ENCODE measurements at regions not wholly inside any gene's neighbourhood (a gene's known extent, or its start where the extent isn't known, plus 50 kb on each side); places are given as distances from the start of the nearest gene placed in this dataset.

DNA sequence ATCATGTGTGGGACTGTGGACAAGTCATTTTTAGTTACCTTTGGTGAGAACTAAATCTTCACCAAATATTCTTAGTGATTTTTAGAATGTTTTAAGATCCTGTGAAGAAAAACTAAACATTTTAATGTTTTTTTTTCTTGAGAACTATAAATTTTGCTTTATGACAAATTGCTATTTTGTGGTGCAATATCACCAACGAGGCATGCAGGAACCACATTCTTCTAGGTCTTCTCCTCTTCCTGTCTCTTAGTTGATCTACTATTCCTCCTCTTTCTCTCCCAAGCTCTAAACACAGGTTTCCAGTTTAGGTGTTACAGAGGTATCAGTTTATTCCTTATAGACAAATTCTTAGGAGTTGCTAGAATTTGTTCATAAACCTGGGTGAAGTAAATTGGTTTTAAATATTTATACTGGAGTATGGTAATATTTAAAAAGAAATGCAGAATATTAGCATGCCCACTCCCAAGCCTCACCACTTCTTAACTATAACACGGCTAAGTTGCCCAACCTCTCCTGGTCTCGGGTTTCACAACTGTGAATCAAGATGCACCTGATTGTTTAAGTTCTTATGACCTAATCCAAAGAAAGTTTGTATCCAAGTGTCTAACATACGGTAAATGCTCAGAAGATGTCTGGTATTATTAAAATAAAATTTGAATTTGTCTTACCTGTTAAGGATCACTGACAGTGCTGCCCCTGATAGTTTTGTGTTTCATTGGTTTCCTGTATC, 56.5 kb upstream of the CLNK start:
- DNase-seq, result no peak

GRCh38 chr4:10740251-10740650, 55.7 kb upstream of the CLNK start:
- no peak for DNase-seq

- no peak for DNase-seq
Observed at GRCh38 chr4:10738826-10739489, 54.4 kb upstream of the CLNK start.

GRCh38 chr4:10737337-10737736, 52.8 kb upstream of the CLNK start:
- no peak for DNase-seq

DNA sequence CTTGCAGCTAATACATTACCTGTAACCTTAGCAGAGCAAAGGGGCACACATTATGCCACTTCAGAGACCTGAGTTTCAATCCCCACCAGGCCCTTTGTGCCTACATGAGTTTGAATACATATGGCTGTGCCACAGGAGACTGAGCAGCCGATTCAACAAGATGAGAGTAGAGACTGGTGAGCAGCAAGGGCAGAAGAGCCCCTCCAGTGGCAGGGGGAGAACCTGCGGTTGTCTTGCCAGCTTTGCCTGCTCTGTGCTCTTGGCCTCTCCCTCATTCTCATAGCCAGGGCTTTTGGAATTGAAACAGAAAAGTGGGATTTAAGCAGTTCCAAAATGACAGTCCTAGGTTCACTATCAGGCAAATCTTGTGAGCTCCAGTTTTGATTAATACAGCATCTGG, 52.3 kb upstream of the CLNK start:
- no peak for DNase-seq

DNA sequence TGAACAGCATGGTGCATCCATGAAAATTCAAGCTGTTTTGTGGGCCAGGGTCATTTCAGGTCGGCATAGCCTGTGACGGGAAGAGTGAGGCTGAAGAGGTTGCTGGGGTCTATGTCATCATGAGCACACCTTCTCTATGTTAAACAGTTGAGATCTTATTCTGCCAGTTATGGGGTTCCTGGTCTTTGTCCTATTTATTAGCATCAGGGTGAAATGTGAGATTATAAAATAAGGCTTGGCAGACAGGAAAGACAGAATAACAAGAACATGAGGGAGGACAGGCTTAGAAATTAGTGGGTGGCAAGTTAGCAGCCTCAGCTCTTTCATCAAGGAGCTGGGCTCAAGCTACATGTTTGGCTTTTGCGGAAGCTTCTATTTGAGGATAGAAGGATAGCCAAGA, 51.7 kb upstream of the CLNK start:
- no peak for DNase-seq

DNA sequence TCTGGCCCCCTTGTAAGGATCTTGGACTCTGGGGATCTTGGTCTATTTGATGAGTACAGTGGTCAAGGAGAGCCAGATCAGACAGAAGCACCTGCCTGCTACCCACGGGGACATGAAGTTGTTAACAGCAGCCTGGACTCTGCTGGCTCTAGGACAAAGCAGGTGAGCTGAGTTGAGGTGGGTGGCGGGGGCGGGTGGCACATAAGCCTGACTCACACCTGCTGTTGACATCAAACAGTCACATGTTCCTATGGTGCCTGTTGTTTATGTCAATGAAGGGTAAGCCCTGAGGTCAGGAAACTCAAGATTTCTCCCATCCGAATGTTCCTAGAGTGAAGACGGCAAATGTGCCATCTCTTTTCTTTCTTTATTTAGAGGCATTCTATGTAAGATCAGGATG, 50.1 kb upstream of the CLNK start:
- DNase-seq, result no peak
